GM12873 (cell line): ENCODE measurements at regions not wholly inside any gene's neighbourhood (a gene's known extent, or its start where the extent isn't known, plus 50 kb on each side); places are given as distances from the start of the nearest gene placed in this dataset.

Experiments
- CTCF ChIP-seq: IDR thresholded peaks from 2 replicates; pipeline ENCODE4 v1.5.1; 2012; ENCODE audit warnings: low read depth, mild to moderate bottlenecking, moderate library complexity, low read length, control low read depth; ENCODE audit not compliant: insufficient read depth; ENCODE audit errors: missing control alignments

- TF ChIP-seq CTCF = no peak
Observed at GRCh38 chr10:121036431-121036830, 185.3 kb downstream of the WDR11 start.

GRCh38 chr10:121041499-121041898 is 190.3 kb downstream of the WDR11 start:
- no peak for TF ChIP-seq CTCF

GRCh38 chr10:121041906-121042305 is 190.7 kb downstream of the WDR11 start:
- TF ChIP-seq CTCF = no peak

GRCh38 chr10:121042342-121042741 is 191.2 kb downstream of the WDR11 start:
- TF ChIP-seq CTCF = no peak

GRCh38 chr10:121043124-121043849 is 192.1 kb downstream of the WDR11 start:
- no peak for TF ChIP-seq CTCF

GRCh38 chr10:121048749-121049148 is 197.6 kb downstream of the WDR11 start:
- no peak for TF ChIP-seq CTCF

GRCh38 chr10:121049489-121049888 is 198.3 kb downstream of the WDR11 start:
- TF ChIP-seq CTCF = no peak
